ENCODE measurements at regions not wholly inside any gene's neighbourhood (a gene's known extent, or its start where the extent isn't known, plus 50 kb on each side); places are given as distances from the start of the nearest gene placed in this dataset.
"Not testable (repeated sequence)": the region's sequence is repeated elsewhere in the genome, so short reads cannot be mapped to it uniquely, and the experiment has no call there.

- DNase-seq (ENCODE audit: low read depth): no peak
Measured at GRCh38 chr10:8778713-8779112, 724.2 kb downstream of the GATA3 start.

- DNase-seq (ENCODE audit: low read depth): no peak
Measured at GRCh38 chr10:8787649-8788048, 733.2 kb downstream of the GATA3 start.

- no peak for DNase-seq (ENCODE audit: low read depth)
Measured at GRCh38 chr10:8790390-8790789, 735.9 kb downstream of the GATA3 start.

DNA sequence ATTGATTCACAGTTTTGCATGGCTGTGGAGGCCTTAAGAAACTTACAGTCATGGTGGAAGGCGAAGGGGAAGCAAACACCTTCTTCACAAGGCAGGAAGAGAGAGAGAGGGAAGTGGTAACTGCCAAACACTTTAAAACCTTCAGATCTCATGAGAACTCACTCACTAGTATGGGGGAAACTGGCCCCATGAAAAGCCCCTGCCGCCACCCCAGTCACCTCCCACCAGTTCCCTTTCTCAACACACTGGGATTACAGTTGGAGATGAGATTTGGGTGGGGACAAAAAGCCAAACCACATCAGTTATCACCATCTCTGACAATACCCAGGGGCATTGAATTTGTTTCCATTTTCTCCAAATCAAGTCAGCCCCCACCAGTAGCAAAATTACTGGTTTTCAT, 740.4 kb downstream of the GATA3 start:
- no peak for DNase-seq (ENCODE audit: low read depth)

GRCh38 chr10:8800426-8800825, 745.9 kb downstream of the GATA3 start:
- no peak for DNase-seq (ENCODE audit: low read depth)

- no peak for DNase-seq (ENCODE audit: low read depth)
Measured at GRCh38 chr10:8803992-8804391, 749.5 kb downstream of the GATA3 start.

DNA sequence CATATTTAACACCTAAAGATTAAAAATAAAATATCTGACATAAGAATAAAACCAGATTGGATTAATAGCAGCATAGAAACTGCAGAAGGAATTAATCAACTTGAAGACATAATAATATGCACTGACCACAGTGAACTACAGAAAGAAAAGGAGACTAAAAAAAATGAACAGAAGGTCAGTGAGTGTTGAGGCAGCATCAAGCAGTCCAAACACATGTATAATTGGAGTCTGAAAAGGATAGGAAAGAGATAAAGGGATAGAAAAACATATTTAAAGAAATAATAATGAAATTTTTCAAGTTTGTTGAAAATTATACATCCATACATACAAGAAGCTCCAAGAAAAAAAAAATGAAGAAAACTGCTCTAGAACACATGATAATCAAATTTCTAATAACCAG, 756.2 kb downstream of the GATA3 start:
- DNase-seq (ENCODE audit: low read depth): no peak

DNA sequence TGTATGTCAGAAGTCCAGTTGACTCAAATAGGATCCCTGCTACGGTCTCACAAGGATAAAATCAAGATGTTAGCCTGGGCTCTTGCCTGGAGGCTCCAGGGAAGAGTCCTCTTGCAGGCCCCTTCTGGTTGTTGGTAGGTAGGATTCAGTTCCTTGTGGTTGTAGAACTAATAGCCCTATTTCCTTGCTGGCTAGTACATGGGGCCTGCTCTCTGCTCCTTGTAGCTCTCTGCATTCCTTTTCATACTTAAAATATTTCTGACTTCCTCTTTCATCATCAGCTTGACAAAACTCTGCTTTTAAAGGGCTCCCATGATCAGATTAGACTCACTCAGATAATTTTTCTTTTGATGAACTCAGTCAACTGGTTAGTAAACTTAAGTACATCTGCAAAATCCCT, 756.7 kb downstream of the GATA3 start:
- DNase-seq (ENCODE audit: low read depth): no peak

GRCh38 chr10:8815969-8816368, 761.5 kb downstream of the GATA3 start:
- DNase-seq (ENCODE audit: low read depth): no peak

GRCh38 chr10:8817299-8817698, 762.8 kb downstream of the GATA3 start:
- DNase-seq (ENCODE audit: low read depth): no peak

- DNase-seq (ENCODE audit: low read depth): no peak
Measured at GRCh38 chr10:8825611-8826010, 771.1 kb downstream of the GATA3 start.

DNA sequence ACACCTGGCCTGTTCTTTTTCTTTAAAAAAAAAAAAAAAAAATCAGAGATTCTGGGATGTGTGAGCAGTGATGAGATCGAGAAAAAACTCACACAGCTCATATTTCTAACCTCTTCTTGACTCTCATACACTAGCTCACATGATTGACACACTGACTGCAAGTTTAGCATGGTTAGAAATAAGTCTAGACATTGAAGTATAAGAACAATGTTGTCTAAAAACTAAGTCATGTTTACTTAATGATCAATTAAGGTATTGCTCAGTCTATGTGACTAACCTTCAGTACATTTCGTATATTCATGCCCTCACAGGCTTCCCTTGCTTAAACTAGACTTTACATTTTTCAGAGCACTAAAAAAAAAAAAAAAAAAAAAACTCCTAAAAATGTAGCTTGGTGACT, 775.1 kb downstream of the GATA3 start:
- no peak for DNase-seq (ENCODE audit: low read depth)

- DNase-seq (ENCODE audit: low read depth): no peak
Measured at GRCh38 chr10:8830048-8830447, 775.6 kb downstream of the GATA3 start.

DNA sequence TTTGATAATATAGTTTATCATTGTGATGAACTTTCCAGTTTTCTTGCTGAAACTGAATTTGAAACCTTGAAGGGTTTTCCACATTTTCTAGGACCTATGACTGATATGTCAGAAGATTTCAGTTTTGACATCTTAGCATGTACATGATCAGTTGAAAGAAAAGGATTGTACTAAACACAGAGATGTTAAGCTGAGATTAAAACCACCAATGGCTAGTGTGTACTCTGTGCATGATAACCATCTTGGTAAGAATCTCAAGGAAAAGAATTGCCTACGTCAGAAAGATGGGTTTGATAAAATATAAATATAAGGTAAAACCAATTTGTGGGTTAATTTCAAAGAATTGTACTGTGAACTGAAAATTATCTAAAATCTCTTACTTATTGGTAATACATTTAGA, 776.4 kb downstream of the GATA3 start:
- no peak for DNase-seq (ENCODE audit: low read depth)

GRCh38 chr10:8835453-8836167, 781.1 kb downstream of the GATA3 start:
- DNase-seq (ENCODE audit: low read depth): no peak

- DNase-seq (ENCODE audit: low read depth): no peak
Measured at GRCh38 chr10:8840356-8840755, 785.9 kb downstream of the GATA3 start.

- no peak for DNase-seq (ENCODE audit: low read depth)
Measured at GRCh38 chr10:8844141-8844540, 789.7 kb downstream of the GATA3 start.

DNA sequence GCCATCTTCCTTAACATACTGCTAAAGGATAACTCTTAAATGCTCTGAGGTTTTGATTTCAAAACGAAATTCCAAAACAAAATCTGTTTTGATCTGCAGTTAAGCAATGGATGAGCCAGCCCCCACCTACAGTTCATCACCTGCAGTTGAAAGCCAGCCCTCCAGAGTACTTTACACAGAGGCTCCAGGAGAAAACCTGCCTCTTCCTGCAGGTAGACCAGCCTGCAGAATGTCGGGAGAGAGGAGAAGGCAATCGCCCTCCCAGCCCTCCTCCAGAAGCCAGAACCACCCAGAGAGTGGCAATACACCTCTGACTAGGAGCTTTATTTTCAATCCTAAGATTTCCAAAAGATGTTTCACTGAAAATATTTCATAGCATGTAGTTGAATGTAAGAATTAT, 798.1 kb downstream of the GATA3 start:
- DNase-seq (ENCODE audit: low read depth): no peak

DNA sequence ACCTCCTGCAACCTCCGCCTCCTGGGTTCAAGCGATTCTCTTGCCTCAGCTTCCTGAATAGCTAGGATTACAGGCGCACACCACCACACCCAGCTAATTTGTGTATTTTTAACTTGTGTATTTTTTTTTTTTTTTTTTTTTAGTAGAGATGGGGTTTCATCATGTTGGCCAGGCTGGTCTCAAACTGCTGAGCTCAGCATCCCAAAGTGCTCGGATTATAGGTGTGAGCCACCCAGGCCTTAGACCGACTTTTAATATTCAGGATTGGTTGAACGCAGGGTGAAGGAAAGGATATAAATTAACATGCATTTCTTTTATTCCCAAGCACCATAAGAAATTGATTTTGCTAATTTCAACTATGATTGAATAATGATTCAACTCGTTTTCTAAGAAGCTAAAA, 798.6 kb downstream of the GATA3 start:
- no peak for DNase-seq (ENCODE audit: low read depth)

DNA sequence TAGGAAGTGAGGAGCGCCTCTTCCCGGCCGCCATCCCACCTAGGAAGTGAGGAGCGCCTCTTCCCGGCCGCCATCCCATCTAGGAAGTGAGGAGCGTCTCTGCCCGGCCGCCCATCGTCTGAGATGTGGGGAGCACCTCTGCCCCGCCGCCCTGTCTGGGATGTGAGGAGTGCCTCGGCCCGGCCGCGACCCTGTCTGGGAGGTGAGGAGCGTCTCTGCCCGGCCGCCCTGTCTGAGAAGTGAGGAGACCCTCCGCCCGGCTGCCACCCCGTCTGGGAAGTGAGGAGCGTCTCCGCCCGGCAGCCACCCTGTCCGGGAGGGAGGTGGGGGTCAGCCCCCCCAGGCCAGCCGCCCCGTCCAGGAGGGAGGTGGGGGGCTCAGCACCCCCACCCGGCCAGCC, 814.4 kb downstream of the GATA3 start:
- DNase-seq (ENCODE audit: low read depth): not testable (repeated sequence)

DNA sequence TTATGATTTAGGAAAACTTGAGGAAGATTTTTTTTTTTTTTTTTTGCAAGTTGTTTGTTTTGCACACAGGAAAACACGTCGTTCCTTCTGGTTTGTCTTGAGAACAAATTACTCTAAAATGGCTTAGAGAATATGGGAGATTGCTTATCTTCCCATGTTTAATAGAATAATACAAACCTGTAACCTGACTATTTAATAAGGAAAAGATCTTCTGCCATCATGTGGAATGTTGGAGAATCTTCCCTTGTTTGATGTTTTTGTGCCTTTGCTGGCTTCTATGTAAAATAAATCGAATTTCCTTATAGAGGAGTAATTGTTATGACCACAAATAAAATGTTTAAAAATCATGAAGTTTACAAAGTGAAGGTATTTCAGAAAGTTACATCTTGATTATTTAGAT, 818.8 kb downstream of the GATA3 start:
- DNase-seq (ENCODE audit: low read depth): no peak

- no peak for DNase-seq (ENCODE audit: low read depth)
Measured at GRCh38 chr10:8874268-8874667, 819.8 kb downstream of the GATA3 start.

DNA sequence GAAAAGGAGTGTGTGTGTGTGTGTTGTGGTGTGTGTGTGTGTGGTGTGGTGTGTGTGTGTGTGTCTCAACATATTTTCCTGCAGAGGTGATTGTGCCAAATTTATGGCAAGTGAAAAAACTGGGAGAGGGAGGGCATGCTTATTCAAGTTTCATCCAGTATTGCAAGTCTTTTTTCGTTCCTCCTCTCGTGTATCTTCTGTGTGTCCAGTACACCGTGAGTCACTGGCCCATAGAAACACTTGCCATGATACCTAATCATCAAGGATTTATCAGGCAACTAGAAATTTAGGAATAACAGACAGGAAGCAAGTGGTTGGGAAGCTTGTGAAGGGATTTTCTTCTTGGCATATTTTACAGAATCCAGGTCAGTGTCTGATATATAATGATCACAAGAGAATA, 820.5 kb downstream of the GATA3 start:
- no peak for DNase-seq (ENCODE audit: low read depth)

GRCh38 chr10:8876171-8876570, 821.7 kb downstream of the GATA3 start:
- no peak for DNase-seq (ENCODE audit: low read depth)

- no peak for DNase-seq (ENCODE audit: low read depth)
Measured at GRCh38 chr10:8889538-8889937, 835.0 kb downstream of the GATA3 start.
